Transverse colon (tissue), 3 donors: ENCODE measurements at regions not wholly inside any gene's neighbourhood (a gene's known extent, or its start where the extent isn't known, plus 50 kb on each side); places are given as distances from the start of the nearest gene placed in this dataset.

ENCODE experiments used
- POLR2A ChIP-seq: fragments of 450-650 bp; IDR thresholded peaks from one replicate; pipeline ENCODE4 v1.6.1; 2016; ENCODE audit warnings: antibody characterized with exemption, mild to moderate bottlenecking, moderate library complexity
- TF ChIP-seq, protein P1 (sequence below), 5 experiments: fragments of 200-600 bp in 3 of 5; fragments of 450-650 bp in 2 of 5; sonication (generic) in 3 of 5; IDR thresholded peaks; 1 replicate in 2 of 5; 2 replicates in 3 of 5; pipeline ENCODE4 v1.5.1; 2016 to 2017; ENCODE audit warnings: antibody characterized with exemption in 5 of 5, inconsistent platforms in 3 of 5, mild to moderate bottlenecking in 2 of 5, moderate library complexity in 1 of 5

DNA sequence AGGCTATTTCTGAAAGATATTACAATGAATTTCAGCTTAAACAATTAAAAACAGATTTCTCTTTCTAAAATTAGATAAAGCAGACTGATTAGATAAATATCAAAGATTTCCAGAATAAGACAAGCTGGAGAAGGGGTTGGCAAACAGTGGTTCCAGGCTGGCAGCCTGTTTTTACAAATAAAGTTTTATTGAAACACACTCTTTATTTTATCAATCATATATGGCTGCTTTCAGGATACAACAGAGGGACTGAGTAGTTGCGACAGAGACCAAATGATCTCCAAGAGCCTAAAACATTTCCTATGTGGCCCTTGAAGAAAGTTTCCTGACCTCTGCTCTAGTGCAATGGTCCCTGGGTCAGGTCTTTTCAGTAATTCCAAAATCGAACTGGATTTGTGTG lies 65.6 kb upstream of the IYD start:
- TF ChIP-seq POLR2A: no peak
- TF ChIP-seq, protein P1, sequence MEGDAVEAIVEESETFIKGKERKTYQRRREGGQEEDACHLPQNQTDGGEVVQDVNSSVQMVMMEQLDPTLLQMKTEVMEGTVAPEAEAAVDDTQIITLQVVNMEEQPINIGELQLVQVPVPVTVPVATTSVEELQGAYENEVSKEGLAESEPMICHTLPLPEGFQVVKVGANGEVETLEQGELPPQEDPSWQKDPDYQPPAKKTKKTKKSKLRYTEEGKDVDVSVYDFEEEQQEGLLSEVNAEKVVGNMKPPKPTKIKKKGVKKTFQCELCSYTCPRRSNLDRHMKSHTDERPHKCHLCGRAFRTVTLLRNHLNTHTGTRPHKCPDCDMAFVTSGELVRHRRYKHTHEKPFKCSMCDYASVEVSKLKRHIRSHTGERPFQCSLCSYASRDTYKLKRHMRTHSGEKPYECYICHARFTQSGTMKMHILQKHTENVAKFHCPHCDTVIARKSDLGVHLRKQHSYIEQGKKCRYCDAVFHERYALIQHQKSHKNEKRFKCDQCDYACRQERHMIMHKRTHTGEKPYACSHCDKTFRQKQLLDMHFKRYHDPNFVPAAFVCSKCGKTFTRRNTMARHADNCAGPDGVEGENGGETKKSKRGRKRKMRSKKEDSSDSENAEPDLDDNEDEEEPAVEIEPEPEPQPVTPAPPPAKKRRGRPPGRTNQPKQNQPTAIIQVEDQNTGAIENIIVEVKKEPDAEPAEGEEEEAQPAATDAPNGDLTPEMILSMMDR (IDR thresholded peaks at IDR 0.05): no peak
